ENCODE measurements at regions not wholly inside any gene's neighbourhood (a gene's known extent, or its start where the extent isn't known, plus 50 kb on each side); places are given as distances from the start of the nearest gene placed in this dataset.
A peak's percentile ranks its signal among the peaks of the same experiment; 100 is the strongest.

- Histone ChIP-seq H3K27me3 (ENCODE audit: control insufficient read depth, insufficient read depth, low read length) (peaks cover 2% of the 10 kb centered on the region), H3K4me3 (replicated peaks in 1 of 4; ENCODE audit: control extremely low read depth in 1 of 4, insufficient read depth in 1 of 4, low read depth in 3 of 4, low read length in 4 of 4) (no peak overlapping the region), H3K4me1 (ENCODE audit: control insufficient read depth, extremely low read depth, insufficient read depth, low read length) (no peaks in the 10 kb centered on the region), H4K20me1 (ENCODE audit: control insufficient read depth, extremely low read depth, insufficient read depth, low read length) (no peaks in the 10 kb centered on the region), H3K9ac (ENCODE audit: insufficient read depth, low read length) (no peak overlapping the region), H2AFZ (ENCODE audit: low read length) (no peak overlapping the region), H3K27ac (ENCODE audit: insufficient read depth, low read length) (no peak overlapping the region), H3K4me2 (ENCODE audit: extremely low read depth, insufficient read depth, low read length) (no peak overlapping the region), H3K79me2 (ENCODE audit: control insufficient read depth, insufficient read depth, low read length) (no peaks in the 10 kb centered on the region), H3K36me3 (ENCODE audit: control insufficient read depth, insufficient read depth, low read length) (no peaks in the 10 kb centered on the region), H3K9me3 (ENCODE audit: control insufficient read depth, insufficient read depth, low read depth, low read length) (no peaks in the 10 kb centered on the region)
- peak in 1 of 2 donors; percentile 23 for DNase-seq (ENCODE audit: low read depth in 2 of 2)
- TF ChIP-seq CTCF (conservative IDR thresholded peaks at IDR 0.05 in 1 of 2, IDR thresholded peaks at IDR 0.05 in 1 of 2; ENCODE audit: low read depth in 1 of 2, low read length in 2 of 2) (no peak), EZH2 (IDR thresholded peaks at IDR 0.05; ENCODE audit: low read length, missing control alignments) (no peak)
Observed at GRCh38 chr15:56532721-56533460, 68.0 kb upstream of the MNS1 start.

- Histone ChIP-seq H4K20me1 (ENCODE audit: control insufficient read depth, extremely low read depth, insufficient read depth, low read length) (no peaks in the 10 kb centered on the region), H3K4me3 (replicated peaks in 1 of 4; ENCODE audit: control extremely low read depth in 1 of 4, insufficient read depth in 1 of 4, low read depth in 3 of 4, low read length in 4 of 4) (no peak overlapping the region), H3K79me2 (ENCODE audit: control insufficient read depth, insufficient read depth, low read length) (no peaks in the 10 kb centered on the region), H3K9me3 (ENCODE audit: control insufficient read depth, insufficient read depth, low read depth, low read length) (no peaks in the 10 kb centered on the region), H3K27me3 (ENCODE audit: control insufficient read depth, insufficient read depth, low read length) (peaks cover 5% of the 10 kb centered on the region), H3K27ac (ENCODE audit: insufficient read depth, low read length) (no peak overlapping the region), H3K4me1 (ENCODE audit: control insufficient read depth, extremely low read depth, insufficient read depth, low read length) (no peaks in the 10 kb centered on the region), H3K36me3 (ENCODE audit: control insufficient read depth, insufficient read depth, low read length) (no peaks in the 10 kb centered on the region), H2AFZ (ENCODE audit: low read length) (no peak overlapping the region), H3K9ac (ENCODE audit: insufficient read depth, low read length) (no peak overlapping the region), H3K4me2 (ENCODE audit: extremely low read depth, insufficient read depth, low read length) (no peak overlapping the region)
- DNase-seq (ENCODE audit: low read depth in 2 of 2) = no peak
- no peak for TF ChIP-seq CTCF (conservative IDR thresholded peaks at IDR 0.05 in 1 of 2, IDR thresholded peaks at IDR 0.05 in 1 of 2; ENCODE audit: low read depth in 1 of 2, low read length in 2 of 2)
- TF ChIP-seq EZH2 (IDR thresholded peaks at IDR 0.05; ENCODE audit: low read length, missing control alignments) = no peak
Observed at GRCh38 chr15:56530157-56530556, 65.2 kb upstream of the MNS1 start.

- peak in 1 of 2 donors; percentile 45 for DNase-seq (ENCODE audit: low read depth in 2 of 2)
- H2AFZ ChIP-seq (ENCODE audit: low read length) = no peak overlapping the region
- TF ChIP-seq CTCF (conservative IDR thresholded peaks at IDR 0.05 in 1 of 2, IDR thresholded peaks at IDR 0.05 in 1 of 2; ENCODE audit: low read depth in 1 of 2, low read length in 2 of 2) (no peak), EZH2 (IDR thresholded peaks at IDR 0.05; ENCODE audit: low read length, missing control alignments) (no peak)
- no peak overlapping the region for H3K27ac ChIP-seq (ENCODE audit: insufficient read depth, low read length)
- H3K4me2 ChIP-seq (ENCODE audit: extremely low read depth, insufficient read depth, low read length) = no peak overlapping the region
- peaks cover 5% of the 10 kb centered on the region for H3K27me3 ChIP-seq (ENCODE audit: control insufficient read depth, insufficient read depth, low read length)
- no peak overlapping the region for H3K4me3 ChIP-seq (replicated peaks in 1 of 4; ENCODE audit: control extremely low read depth in 1 of 4, insufficient read depth in 1 of 4, low read depth in 3 of 4, low read length in 4 of 4)
- no peaks in the 10 kb centered on the region for H4K20me1 ChIP-seq (ENCODE audit: control insufficient read depth, extremely low read depth, insufficient read depth, low read length)
- H3K9me3 ChIP-seq (ENCODE audit: control insufficient read depth, insufficient read depth, low read depth, low read length) = no peaks in the 10 kb centered on the region
- H3K9ac ChIP-seq (ENCODE audit: insufficient read depth, low read length) = no peak overlapping the region
- H3K36me3 ChIP-seq (ENCODE audit: control insufficient read depth, insufficient read depth, low read length) = no peaks in the 10 kb centered on the region
- no peaks in the 10 kb centered on the region for H3K79me2 ChIP-seq (ENCODE audit: control insufficient read depth, insufficient read depth, low read length)
- no peaks in the 10 kb centered on the region for H3K4me1 ChIP-seq (ENCODE audit: control insufficient read depth, extremely low read depth, insufficient read depth, low read length)
Observed at GRCh38 chr15:56528136-56528535, 63.2 kb upstream of the MNS1 start.
